Spinal cord (tissue), 9 donors: ENCODE measurements at regions not wholly inside any gene's neighbourhood (a gene's known extent, or its start where the extent isn't known, plus 50 kb on each side); places are given as distances from the start of the nearest gene placed in this dataset.
"Not testable (repeated sequence)": the region's sequence is repeated elsewhere in the genome, so short reads cannot be mapped to it uniquely, and the experiment has no call there.

ENCODE experiments used
- DNase-seq, 6 donors: peaks; one replicate each; pipeline versions ENCODE4 v3.0.0 to v3.0.0-alpha.2; 2013 to 2015; ENCODE audit warnings: low spot score in 6 of 6, low read depth in 4 of 6
- H3K27ac ChIP-seq: one replicate; pipeline ENCODE4 v1.5.1; 2013; ENCODE audit warnings: low read depth, low read length, control low read depth
- H3K27me3 ChIP-seq: one replicate; pipeline ENCODE4 v1.6.1; 2013; ENCODE audit warnings: low read length; ENCODE audit not compliant: control insufficient read depth, insufficient read depth
- H3K36me3 ChIP-seq: one replicate; pipeline ENCODE4 v1.6.1; 2013; ENCODE audit warnings: low read length; ENCODE audit not compliant: control insufficient read depth, insufficient read depth
- H3K4me1 ChIP-seq: one replicate; pipeline ENCODE4 v1.6.1; 2013; ENCODE audit warnings: low read length; ENCODE audit not compliant: control insufficient read depth, insufficient read depth
- H3K4me3 ChIP-seq: one replicate; pipeline ENCODE4 v1.5.1; 2013; ENCODE audit warnings: low read depth, low read length, control low read depth
- H3K9me3 ChIP-seq: one replicate; pipeline ENCODE4 v1.6.1; 2013; ENCODE audit warnings: low read length; ENCODE audit not compliant: control insufficient read depth, insufficient read depth
- WGBS: methylation state at CpG from one replicate; pipeline ENCODE4 v1.1.5; 2013; ENCODE audit warnings: missing lambda C conversion rate; ENCODE audit not compliant: insufficient coverage; 5-methylcytosine and 5-hydroxymethylcytosine counted together
- donor health status: healthy.

DNA sequence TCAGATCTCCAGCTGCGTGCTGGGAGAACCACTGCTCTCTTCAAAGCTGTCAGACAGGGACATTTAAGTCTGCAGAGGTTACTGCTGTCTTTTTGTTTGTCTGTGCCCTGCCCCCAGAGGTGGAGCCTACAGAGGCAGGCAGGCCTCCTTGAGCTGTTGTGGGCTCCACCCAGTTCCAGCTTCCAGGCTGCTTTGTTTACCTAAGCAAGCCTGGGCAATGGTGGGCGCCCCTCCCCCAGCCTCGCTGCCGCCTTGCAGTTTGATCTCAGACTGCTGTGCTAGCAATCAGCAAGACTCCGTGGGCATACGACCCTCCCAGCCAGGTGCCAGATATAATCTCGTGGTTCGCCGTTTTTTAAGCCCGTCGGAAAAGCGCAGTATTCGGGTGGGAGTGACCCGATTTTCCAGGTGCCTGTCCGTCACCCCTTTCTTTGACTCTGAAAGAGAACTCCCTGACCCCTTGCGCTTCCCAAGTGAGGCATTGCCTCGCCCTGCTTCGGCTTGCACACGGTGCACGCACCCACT is 288.2 kb downstream of the RASEF start:
- H3K36me3 ChIP-seq, H3K4me1 ChIP-seq, H3K27ac ChIP-seq, H3K4me3 ChIP-seq, H3K9me3 ChIP-seq, DNase-seq, H3K27me3 ChIP-seq: not testable (repeated sequence)
- WGBS = 84% methylated on average over 11 of the region's 20 CpGs

DNA sequence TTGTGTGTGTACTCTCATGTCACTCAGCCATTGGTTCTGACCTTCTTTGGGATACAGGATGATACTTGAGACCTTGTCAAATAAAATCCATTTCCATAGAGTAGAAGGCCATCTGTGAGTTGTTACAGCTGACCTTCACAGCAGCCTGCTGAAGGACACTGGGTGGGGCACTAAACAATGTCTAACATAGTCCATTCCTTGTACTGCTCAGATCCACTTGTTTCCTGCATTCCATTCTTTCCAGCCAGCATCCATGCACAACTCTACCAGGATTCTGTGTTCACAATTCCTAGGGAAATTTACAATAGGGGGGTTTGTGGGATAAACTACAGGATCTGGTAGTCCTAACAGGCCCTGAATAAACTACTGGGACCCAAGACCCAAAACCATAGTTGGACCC is 286.4 kb downstream of the RASEF start:
- no peaks in the 10 kb centered on the region for H3K36me3 ChIP-seq
- H3K4me1 ChIP-seq = no peaks in the 10 kb centered on the region
- H3K9me3 ChIP-seq = no peaks in the 10 kb centered on the region
- no peaks in the 10 kb centered on the region for H3K27me3 ChIP-seq
- DNase-seq = no peak
- H3K4me3 ChIP-seq = no peak overlapping the region
- H3K27ac ChIP-seq = no peak overlapping the region

DNA sequence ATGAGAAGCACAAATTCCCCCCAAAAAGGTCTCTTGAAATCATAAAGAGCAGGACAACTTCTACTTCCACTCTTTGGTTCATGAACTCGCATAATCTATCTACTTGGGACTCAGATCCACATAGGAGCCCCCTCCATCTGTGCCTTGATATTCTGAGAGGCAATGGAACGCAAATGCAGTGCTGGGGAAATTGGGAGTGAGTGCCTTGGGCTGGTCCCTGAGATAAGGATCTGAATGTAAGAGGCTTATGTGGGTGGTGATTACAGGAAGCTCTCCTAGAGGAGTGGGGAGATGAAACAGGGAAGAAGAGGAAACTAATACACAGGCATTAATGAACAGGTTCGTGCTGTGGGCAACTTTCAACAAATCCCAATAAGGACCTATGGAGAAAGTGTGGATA is 285.6 kb downstream of the RASEF start:
- Histone ChIP-seq H3K4me1 (no peaks in the 10 kb centered on the region), H3K27ac (no peak overlapping the region), H3K27me3 (no peaks in the 10 kb centered on the region), H3K4me3 (no peak overlapping the region), H3K9me3 (no peaks in the 10 kb centered on the region), H3K36me3 (no peaks in the 10 kb centered on the region)
- 100% methylated on average over 1 of the region's 3 CpGs for WGBS
- no peak for DNase-seq

DNA sequence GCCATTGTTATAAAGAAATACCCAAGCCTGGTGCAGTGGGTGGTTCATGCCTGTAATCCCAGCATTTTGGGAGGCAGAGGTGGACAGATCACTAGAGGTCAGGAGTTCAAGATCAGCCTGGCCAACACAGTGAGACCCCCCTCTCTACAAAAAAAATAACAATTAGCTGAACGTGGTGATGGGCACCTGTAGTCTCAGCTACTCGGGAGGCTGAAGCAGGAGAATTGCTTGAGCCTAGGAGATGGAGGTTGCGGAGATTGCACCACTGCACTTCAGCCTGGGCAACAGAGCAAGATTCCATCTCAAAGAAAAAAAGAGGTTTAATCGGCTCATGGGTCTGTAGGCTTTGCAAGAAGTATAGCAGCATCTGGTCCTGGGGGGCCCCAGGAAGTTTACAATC is 284.0 kb downstream of the RASEF start:
- not testable (repeated sequence) for DNase-seq, H3K36me3 ChIP-seq, H3K27ac ChIP-seq, H3K4me3 ChIP-seq, H3K27me3 ChIP-seq, H3K9me3 ChIP-seq, H3K4me1 ChIP-seq
- 92% methylated on average over 3 of the region's 4 CpGs for WGBS

DNA sequence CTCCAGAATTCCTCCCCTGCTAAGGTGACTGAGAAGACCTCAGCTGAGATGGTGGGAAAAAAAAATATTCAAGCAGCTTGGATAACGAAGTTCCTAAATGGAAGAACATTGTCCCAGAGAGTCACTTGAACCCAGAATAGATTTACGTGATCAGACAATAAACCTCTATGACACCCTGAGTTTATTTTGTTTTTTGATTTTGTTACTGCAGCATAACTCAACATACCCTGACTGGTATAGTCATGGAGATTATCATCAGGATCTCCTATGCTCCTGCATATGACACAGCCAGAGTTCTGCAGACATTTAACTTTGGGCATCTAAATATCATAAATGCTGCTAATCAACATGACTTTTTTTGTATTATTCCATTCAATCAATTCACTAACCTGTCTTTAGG is 282.9 kb downstream of the RASEF start:
- no CpG with 5 or more reads among the region's 2 CpGs for WGBS
- DNase-seq = no peak
- no peak overlapping the region for H3K27ac ChIP-seq
- no peaks in the 10 kb centered on the region for H3K4me1 ChIP-seq
- H3K9me3 ChIP-seq = no peaks in the 10 kb centered on the region
- H3K36me3 ChIP-seq = no peaks in the 10 kb centered on the region
- no peaks in the 10 kb centered on the region for H3K27me3 ChIP-seq
- H3K4me3 ChIP-seq = no peak overlapping the region

DNA sequence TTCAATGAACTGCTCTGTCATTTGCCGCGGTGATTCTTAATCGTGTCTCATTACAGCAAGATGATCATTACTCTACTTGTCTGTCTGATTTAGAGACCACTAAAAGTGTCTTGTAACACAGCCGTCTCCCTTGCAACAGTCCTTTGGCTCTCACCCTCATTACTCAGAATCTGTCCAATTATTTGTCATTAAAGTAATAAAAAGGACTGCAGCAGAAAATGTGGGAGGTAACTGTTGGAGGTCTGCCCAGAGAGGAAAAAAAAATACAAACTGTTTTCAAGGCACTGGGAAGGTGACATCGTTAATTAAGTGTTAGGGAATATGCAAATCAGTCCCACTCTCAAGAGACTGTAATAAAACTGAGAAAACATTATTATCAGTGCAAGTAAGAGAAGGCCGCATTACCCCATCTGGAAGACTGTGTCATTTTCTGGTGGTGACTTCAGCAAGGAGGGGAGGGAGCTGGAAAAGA is 281.0 kb downstream of the RASEF start:
- WGBS = 29% methylated on average over 1 of the region's 6 CpGs

DNA sequence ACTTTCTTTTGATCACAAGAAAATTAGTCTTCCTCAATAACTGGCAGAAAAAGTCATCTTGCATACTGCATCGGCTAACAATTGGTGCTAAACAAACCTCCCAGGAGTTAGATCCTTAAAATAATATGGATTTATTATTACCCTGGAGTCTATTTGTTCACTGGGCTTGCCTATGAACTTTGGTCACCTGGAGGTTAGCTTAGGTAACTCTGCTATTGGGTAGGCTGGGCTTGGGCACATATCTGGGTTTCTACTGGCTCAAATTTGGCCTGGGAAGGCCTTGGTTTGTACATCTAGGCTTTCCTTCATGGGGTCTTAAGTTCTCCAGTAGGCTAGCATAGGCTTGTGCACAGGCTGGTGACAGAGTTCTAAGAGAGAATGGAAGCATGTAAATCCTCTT is 279.9 kb downstream of the RASEF start:
- no peaks in the 10 kb centered on the region for H3K36me3 ChIP-seq
- no peaks in the 10 kb centered on the region for H3K27me3 ChIP-seq
- H3K9me3 ChIP-seq = no peaks in the 10 kb centered on the region
- H3K4me1 ChIP-seq = no peaks in the 10 kb centered on the region
- WGBS = no CpG with 5 or more reads among the region's 1 CpG
- H3K27ac ChIP-seq = no peak overlapping the region
- H3K4me3 ChIP-seq = no peak overlapping the region
- no peak for DNase-seq

More for the DNA sequence above, 281.0 kb downstream of the RASEF start:
- DNase-seq = peak in 3 of 6 donors; percentile 42 to 88 (median 86)
- Histone ChIP-seq H3K36me3 (no peaks in the 10 kb centered on the region), H3K4me3 (no peak overlapping the region), H3K9me3 (no peaks in the 10 kb centered on the region), H3K27ac (no peak overlapping the region), H3K4me1 (no peaks in the 10 kb centered on the region), H3K27me3 (no peaks in the 10 kb centered on the region)

DNA sequence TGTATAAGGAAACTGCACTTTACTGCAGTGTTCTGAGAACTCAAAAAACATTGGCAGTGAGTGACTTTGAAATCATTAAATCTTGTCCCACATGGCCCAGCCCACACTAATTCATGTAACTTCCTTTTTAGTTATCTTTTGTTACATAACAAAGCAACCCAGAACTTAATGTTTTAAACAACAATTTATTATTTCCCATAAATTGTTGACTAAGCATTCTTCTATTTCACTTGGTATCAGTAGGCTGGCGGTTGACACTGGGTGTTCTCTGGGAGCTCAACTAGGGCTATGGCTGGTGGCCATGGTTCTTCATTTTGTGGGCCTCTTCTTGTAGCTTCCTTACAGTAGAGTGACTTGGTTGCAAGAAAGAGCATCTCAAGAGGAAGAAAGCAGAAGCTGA is 278.4 kb downstream of the RASEF start:
- Histone ChIP-seq H3K9me3 (no peaks in the 10 kb centered on the region), H3K36me3 (no peaks in the 10 kb centered on the region), H3K27me3 (no peaks in the 10 kb centered on the region), H3K4me1 (no peaks in the 10 kb centered on the region), H3K4me3 (no peak overlapping the region), H3K27ac (no peak overlapping the region)
- no CpG with 5 or more reads among the region's 1 CpG for WGBS
- no peak for DNase-seq

DNA sequence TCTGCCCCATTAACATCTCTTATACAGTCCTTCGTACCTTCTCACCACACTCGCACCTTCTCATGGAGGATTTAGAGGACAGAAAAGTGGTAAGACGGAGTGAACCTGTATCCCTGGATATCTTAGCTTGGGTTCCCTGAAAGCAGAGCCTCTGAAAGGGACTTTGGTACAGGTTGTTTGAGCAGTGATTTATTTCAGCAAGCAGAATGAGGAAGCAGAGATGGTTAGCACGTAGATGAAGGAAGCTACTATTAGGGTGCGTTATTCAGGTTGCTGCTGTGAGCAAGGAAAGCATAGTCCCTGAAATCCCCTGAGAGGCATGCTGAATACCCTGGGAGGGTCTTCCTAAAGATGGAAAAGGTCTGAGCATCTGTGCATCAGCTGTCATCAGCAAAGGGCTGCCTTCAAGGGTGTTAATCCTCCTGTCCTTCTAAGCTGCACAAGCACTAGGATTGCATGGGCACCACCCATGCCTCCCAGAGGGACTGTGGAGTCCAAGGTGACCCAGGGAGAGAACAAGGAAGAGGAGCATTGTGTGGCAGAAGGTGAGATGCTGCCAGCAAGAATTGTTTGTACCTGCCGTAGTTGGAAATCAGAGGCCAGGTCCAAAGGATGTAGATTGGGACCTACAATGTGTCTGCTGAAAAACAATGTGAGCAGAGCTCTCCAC is 273.7 kb downstream of the RASEF start:
- Histone ChIP-seq H3K4me3 (no peak overlapping the region), H3K27ac (no peak overlapping the region), H3K9me3 (no peaks in the 10 kb centered on the region), H3K36me3 (no peaks in the 10 kb centered on the region), H3K4me1 (no peaks in the 10 kb centered on the region), H3K27me3 (no peaks in the 10 kb centered on the region)
- DNase-seq = no peak
- WGBS = 94% methylated on average over 4 of the region's 6 CpGs

DNA sequence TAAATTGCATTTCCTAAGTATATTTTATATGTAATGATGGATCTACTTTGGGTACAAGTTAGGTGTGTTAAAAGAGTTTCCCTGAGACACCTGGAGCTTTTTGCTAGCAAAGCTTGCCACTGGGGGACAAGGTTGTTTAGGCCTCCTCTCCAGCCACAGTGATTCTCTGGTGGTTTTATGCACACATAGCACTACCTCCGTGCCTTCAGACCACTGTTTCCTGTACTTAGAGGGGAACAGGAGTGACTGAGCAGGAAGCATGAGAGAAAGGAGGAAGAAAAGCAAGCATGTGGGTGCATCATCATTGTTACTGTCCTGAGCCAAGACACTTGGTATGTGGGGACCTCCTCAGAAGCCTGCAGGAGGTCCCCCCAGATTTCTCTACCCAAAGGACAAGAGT is 272.1 kb downstream of the RASEF start:
- Histone ChIP-seq H3K36me3 (no peaks in the 10 kb centered on the region), H3K4me3 (no peak overlapping the region), H3K27ac (no peak overlapping the region), H3K4me1 (no peaks in the 10 kb centered on the region), H3K9me3 (no peaks in the 10 kb centered on the region), H3K27me3 (no peaks in the 10 kb centered on the region)
- no CpG with 5 or more reads among the region's 1 CpG for WGBS
- DNase-seq = no peak
